ENCODE measurements at regions not wholly inside any gene's neighbourhood (a gene's known extent, or its start where the extent isn't known, plus 50 kb on each side); places are given as distances from the start of the nearest gene placed in this dataset.

- DNase-seq, result no peak
These were observed 675.4 kb downstream of the SEMA5A start for GRCh38 chr5:8870349-8870958.

DNA sequence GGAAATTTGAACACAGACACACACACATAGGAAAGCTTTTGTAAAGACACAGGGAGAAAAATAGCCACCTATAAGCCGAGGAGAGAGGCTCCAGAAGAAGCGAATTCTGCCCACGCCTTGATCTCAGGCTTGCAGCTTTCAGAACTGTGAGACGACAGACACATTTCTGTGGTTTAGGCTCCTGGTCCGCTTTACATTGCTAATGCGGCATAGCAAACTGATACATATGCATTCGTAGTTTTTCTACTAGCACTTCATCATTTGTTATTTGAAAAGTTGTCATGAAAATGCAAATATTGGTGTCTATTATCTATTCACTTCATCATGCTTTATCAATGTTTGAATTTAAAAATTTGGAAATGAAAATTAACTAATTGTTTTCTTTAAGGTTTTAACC lies 674.9 kb downstream of the SEMA5A start:
- DNase-seq, result no peak

DNA sequence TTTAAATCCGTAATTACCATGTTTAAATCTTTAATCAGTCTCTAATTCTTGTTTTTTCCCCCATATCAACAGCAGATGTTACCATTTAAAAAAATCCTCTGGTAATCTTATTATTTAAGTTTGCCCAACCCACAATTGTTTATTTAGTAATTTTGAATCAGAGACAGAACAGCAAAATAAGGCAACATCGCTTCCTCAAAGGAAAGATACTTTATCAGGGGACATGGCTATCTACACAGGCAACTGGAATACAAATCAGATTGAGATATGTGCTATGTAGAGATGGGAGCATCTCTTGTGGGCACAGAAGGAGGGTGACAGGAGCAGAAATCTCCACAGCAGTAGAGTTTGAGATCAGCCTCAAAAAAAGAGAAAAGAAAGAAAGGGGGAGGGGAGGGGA lies 674.4 kb downstream of the SEMA5A start:
- DNase-seq, result no peak

DNA sequence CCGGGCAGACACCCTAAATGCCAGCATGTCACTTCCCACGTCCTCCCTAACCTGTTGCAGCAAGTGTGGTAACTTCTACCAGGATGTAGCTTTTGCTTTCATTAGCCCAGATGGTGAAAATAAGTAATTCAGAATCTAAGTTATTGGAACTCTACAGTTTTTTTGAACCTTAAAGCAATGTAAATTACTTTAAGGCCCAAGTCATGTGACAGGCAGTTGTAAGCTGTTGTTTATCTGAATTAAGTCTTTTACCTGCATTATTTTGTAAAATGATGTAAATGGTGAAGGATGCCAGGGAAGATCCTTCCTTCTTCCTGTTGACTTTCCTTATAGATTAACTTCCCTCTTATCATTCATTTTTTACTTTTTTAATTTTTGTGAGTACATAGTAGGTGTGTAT lies 670.2 kb downstream of the SEMA5A start:
- DNase-seq, result no peak

GRCh38 chr5:8879248-8879647 lies 666.6 kb downstream of the SEMA5A start:
- no peak for DNase-seq

- no peak for DNase-seq
These were observed 661.8 kb downstream of the SEMA5A start for GRCh38 chr5:8884029-8884428.

- DNase-seq, result no peak
These were observed 652.9 kb downstream of the SEMA5A start for GRCh38 chr5:8892926-8893325.

DNA sequence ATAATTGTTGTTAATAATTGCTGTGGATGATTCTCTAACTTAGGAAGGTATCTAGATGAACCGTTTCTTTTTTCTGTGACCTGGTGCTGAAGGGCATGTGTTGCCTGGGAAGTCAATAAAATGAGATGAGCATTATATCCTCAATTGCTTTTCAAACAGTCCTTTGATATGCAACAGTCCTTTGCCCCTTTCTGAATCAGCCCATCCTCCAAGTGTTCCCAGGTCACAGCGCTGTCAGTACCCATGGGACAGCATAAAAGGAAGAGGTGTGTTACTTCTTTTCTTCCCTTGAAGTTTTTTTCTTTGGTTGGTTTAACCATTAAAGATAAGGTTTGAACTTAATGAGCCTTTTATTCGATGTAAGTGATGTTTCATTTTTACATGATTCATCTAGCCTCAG lies 651.8 kb downstream of the SEMA5A start:
- DNase-seq, result no peak

- DNase-seq, result no peak
These were observed 650.8 kb downstream of the SEMA5A start for GRCh38 chr5:8895062-8895461.

GRCh38 chr5:8895599-8895998 lies 650.3 kb downstream of the SEMA5A start:
- DNase-seq, result no peak

- no peak for DNase-seq
These were observed 648.6 kb downstream of the SEMA5A start for GRCh38 chr5:8897316-8897715.

DNA sequence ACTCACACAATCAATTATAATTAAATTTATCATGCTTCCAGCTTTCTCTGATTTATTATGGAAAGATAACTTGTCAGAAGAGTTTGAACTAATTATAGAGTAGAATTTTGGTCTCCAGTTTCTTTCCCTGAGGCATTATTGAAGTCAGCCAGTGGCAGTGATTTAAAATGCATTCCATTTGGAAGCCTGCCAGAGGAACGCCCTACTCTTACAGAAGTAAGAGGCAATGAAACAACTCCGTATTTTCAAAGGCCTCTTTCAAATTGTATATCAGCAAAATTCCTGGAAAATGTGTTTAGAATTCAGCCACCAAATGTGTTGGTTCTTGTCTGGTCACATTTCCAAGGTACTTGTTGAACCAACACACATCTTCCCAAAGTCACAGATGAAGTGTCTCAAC lies 640.9 kb downstream of the SEMA5A start:
- DNase-seq, result no peak

- DNase-seq, result no peak
These were observed 639.4 kb downstream of the SEMA5A start for GRCh38 chr5:8906303-8906967.

- no peak for DNase-seq
These were observed 638.6 kb downstream of the SEMA5A start for GRCh38 chr5:8907168-8907868.

DNA sequence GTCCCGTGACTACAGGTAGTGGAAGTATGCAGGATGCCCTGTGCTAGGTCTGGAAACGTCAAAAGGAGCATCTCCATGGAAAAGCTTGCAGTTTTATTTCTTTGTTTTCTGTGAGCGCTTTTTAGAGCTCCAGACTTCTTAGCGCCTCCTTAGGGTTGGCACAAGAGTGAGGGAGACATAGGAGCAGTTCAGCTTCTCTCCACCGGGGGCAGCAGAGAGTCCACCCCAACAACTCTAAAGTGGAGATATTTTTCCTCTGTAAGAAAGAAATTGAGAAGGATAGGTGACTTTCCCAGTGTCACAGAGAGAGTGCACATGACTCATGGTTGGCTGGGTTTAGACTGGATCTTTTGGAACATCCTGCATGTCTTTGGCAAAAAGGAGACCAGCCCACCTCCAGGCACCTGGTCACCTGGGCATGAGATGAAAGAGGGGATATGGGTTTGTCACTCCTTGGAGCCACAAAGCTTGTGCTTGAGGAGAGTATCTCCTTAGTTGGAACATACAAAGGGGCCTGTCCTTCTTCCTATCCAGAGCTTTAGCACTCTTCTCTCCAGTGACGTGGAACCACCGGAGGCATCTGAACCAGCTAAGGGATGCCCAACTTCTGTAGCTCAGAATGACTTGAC lies 637.7 kb downstream of the SEMA5A start:
- DNase-seq, result peak; percentile 65

DNA sequence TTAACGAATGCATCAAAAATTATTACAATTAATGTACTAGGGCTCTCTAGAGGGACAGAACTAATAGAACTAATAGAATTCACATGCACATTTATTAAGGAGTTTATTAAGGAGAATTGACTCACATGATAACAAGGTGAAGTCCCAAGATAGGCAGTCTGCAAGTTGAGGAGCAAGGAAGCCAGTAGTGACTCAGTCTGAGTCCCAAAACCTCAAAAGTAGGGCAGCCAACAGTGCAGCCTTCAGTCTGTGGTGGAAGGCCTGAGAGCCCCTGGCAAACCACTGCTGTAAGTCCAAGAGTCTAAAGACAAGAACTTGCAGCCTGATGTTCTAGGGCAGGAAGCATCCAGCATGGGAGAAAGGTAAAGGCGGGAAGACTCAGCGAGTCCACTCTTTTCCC lies 633.8 kb downstream of the SEMA5A start:
- no peak for DNase-seq

GRCh38 chr5:8913522-8913921 lies 632.4 kb downstream of the SEMA5A start:
- no peak for DNase-seq

DNA sequence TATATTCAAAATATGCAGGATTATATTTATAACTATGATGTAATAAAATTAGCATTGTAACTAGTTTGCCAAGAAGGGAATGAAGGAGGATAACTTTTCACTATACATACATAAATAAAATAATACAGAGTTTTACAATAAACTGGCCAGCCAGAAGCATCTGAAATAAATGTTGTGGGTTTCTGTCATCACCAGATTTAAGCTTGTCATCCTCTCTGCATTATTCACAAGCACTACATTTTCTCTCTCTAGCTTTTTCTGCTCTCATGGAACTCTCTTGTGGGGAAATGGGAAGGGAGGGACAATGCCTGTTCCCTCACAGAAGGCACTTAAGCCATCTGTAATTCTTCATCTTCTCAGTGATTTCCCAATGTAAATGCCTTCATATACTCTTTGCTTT lies 626.8 kb downstream of the SEMA5A start:
- DNase-seq, result no peak

- DNase-seq, result no peak
These were observed 622.3 kb downstream of the SEMA5A start for GRCh38 chr5:8923526-8923925.

GRCh38 chr5:8924054-8924793 lies 621.7 kb downstream of the SEMA5A start:
- no peak for DNase-seq

DNA sequence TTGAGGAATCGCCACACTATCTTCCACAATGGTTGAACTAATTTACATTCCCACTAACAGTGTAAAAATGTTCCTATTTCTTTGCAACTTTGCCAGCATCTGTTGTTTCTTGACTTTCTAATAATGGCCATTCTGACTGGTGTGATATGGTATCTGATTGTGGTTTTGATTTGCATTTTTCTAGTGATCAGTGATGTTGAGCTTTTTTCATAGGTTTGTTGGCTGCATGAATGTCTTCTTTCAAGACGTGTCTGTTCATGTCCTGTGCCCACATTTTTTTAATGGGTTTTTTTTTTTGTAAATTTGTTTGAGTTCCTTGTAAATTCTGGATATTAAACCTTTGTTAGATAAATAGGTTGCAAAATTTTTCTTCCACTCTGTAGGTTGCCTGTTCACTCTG lies 615.9 kb downstream of the SEMA5A start:
- no peak for DNase-seq

- no peak for DNase-seq
These were observed 611.4 kb downstream of the SEMA5A start for GRCh38 chr5:8934455-8934854.

DNA sequence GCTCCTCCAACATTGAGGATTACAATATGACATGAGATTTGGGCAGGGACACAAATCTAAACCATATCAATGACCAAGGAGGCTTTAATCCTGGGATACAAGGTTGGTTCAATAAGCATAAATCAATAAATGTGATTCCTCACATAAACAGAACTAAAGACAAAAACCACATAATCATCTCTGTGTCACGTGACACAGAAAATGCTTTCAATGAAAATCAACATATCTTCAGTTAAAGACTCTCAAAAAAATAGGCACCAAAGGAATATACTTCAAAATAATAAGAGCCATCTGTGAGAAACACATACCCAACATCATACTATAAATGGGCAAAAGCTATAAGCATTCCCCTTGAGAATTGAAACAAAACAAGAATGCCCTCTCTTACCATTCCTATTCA lies 604.9 kb downstream of the SEMA5A start:
- DNase-seq, result no peak

Data from activated CD8-positive, alpha-beta memory T cell treated with anti-CD3 and anti-CD28 coated beads, Interleukin-2, amount 50 U/mL, for 48 hours (primary cell).